ENCODE measurements at regions not wholly inside any gene's neighbourhood (a gene's known extent, or its start where the extent isn't known, plus 50 kb on each side); places are given as distances from the start of the nearest gene placed in this dataset.
"Not testable (repeated sequence)": the region's sequence is repeated elsewhere in the genome, so short reads cannot be mapped to it uniquely, and the experiment has no call there.

GRCh38 chr5:8701251-8701650 lies 832.3 kb downstream of the MTRR start:
- no peak for DNase-seq (ENCODE audit: low read depth in 2 of 2)

- no peak for DNase-seq (ENCODE audit: low read depth in 2 of 2)
These were observed 835.4 kb downstream of the SEMA5A start for GRCh38 chr5:8710426-8710930.

- DNase-seq (ENCODE audit: low read depth in 2 of 2), result no peak
These were observed 831.7 kb downstream of the SEMA5A start for GRCh38 chr5:8714198-8714597.

GRCh38 chr5:8714861-8715260 lies 831.0 kb downstream of the SEMA5A start:
- no peak for DNase-seq (ENCODE audit: low read depth in 2 of 2)

- no peak for DNase-seq (ENCODE audit: low read depth in 2 of 2)
These were observed 826.1 kb downstream of the SEMA5A start for GRCh38 chr5:8719796-8720195.

- DNase-seq (ENCODE audit: low read depth in 2 of 2), result no peak
These were observed 825.4 kb downstream of the SEMA5A start for GRCh38 chr5:8720506-8720905.

GRCh38 chr5:8721536-8721935 lies 824.3 kb downstream of the SEMA5A start:
- DNase-seq (ENCODE audit: low read depth in 2 of 2), result no peak

- DNase-seq (ENCODE audit: low read depth in 2 of 2), result no peak
These were observed 819.4 kb downstream of the SEMA5A start for GRCh38 chr5:8726383-8727036.

GRCh38 chr5:8727396-8727795 lies 818.5 kb downstream of the SEMA5A start:
- DNase-seq (ENCODE audit: low read depth in 2 of 2), result no peak

GRCh38 chr5:8729437-8729836 lies 816.4 kb downstream of the SEMA5A start:
- no peak for DNase-seq (ENCODE audit: low read depth in 2 of 2)

GRCh38 chr5:8730194-8730593 lies 815.7 kb downstream of the SEMA5A start:
- no peak for DNase-seq (ENCODE audit: low read depth in 2 of 2)

- not testable (repeated sequence) for DNase-seq (ENCODE audit: low read depth in 2 of 2)
These were observed 814.8 kb downstream of the SEMA5A start for GRCh38 chr5:8731110-8731509.

GRCh38 chr5:8740595-8740994 lies 805.3 kb downstream of the SEMA5A start:
- DNase-seq (ENCODE audit: low read depth in 2 of 2), result no peak

GRCh38 chr5:8749556-8749955 lies 796.3 kb downstream of the SEMA5A start:
- DNase-seq (ENCODE audit: low read depth in 2 of 2), result no peak

GRCh38 chr5:8750100-8750499 lies 795.8 kb downstream of the SEMA5A start:
- DNase-seq (ENCODE audit: low read depth in 2 of 2), result no peak

GRCh38 chr5:8751971-8752370 lies 793.9 kb downstream of the SEMA5A start:
- no peak for DNase-seq (ENCODE audit: low read depth in 2 of 2)

- no peak for DNase-seq (ENCODE audit: low read depth in 2 of 2)
These were observed 793.3 kb downstream of the SEMA5A start for GRCh38 chr5:8752595-8752994.

- DNase-seq (ENCODE audit: low read depth in 2 of 2), result peak; percentile 15 to 45
These were observed 789.3 kb downstream of the SEMA5A start for GRCh38 chr5:8756498-8757084.

GRCh38 chr5:8765886-8766285 lies 780.0 kb downstream of the SEMA5A start:
- DNase-seq (ENCODE audit: low read depth in 2 of 2), result no peak

GRCh38 chr5:8766448-8766847 lies 779.4 kb downstream of the SEMA5A start:
- DNase-seq (ENCODE audit: low read depth in 2 of 2), result no peak

- no peak for DNase-seq (ENCODE audit: low read depth in 2 of 2)
These were observed 778.8 kb downstream of the SEMA5A start for GRCh38 chr5:8767111-8767510.

- no peak for DNase-seq (ENCODE audit: low read depth in 2 of 2)
These were observed 778.1 kb downstream of the SEMA5A start for GRCh38 chr5:8767746-8768145.

GRCh38 chr5:8769631-8770030 lies 776.2 kb downstream of the SEMA5A start:
- DNase-seq (ENCODE audit: low read depth in 2 of 2), result no peak

All from dermis microvascular lymphatic vessel endothelial cell (primary cell).